C4-2B (cell line): ENCODE measurements at regions not wholly inside any gene's neighbourhood (a gene's known extent, or its start where the extent isn't known, plus 50 kb on each side); places are given as distances from the start of the nearest gene placed in this dataset.

Experiments
- H3K27ac ChIP-seq: fragments of 450-650 bp; 2 replicates; pipeline ENCODE4 v1.5.1; 2017
- ZFX ChIP-seq: fragments of 450-650 bp; IDR thresholded peaks from 2 replicates; pipeline ENCODE4 v1.6.1; 2017
- TF ChIP-seq, protein P1 (sequence below): fragments of 450-650 bp; conservative IDR thresholded peaks from 2 replicates; pipeline ENCODE4 v1.5.1; 2017; ENCODE audit warnings: mild to moderate bottlenecking

- TF ChIP-seq, protein P1, sequence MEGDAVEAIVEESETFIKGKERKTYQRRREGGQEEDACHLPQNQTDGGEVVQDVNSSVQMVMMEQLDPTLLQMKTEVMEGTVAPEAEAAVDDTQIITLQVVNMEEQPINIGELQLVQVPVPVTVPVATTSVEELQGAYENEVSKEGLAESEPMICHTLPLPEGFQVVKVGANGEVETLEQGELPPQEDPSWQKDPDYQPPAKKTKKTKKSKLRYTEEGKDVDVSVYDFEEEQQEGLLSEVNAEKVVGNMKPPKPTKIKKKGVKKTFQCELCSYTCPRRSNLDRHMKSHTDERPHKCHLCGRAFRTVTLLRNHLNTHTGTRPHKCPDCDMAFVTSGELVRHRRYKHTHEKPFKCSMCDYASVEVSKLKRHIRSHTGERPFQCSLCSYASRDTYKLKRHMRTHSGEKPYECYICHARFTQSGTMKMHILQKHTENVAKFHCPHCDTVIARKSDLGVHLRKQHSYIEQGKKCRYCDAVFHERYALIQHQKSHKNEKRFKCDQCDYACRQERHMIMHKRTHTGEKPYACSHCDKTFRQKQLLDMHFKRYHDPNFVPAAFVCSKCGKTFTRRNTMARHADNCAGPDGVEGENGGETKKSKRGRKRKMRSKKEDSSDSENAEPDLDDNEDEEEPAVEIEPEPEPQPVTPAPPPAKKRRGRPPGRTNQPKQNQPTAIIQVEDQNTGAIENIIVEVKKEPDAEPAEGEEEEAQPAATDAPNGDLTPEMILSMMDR = no peak
- no peak for TF ChIP-seq ZFX
- no peak overlapping the region for H3K27ac ChIP-seq
Measured at GRCh38 chrX:44731160-44731559, 112.7 kb upstream of the DUSP21 start.

DNA sequence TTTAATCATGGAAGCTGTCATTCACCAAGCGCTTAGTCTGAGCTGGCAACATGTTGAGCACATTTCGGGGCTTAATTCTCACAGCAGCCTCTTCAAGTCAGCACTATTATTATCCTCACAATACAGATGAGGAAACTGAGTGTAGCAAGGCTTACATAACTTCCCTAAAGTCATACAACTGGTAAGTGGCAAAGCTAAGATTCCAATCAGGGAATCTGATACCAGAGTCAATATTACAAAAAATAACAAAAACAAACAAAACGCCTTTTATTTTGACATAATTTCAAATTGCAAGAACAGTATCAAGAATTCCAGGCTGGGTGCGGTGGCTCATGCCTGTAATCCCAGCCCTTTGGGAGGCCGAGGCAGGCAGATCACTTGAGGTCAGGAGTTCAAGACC is 120.4 kb upstream of the DUSP21 start:
- no peak for TF ChIP-seq ZFX
- TF ChIP-seq, protein P1 = no peak
- H3K27ac ChIP-seq = no peak overlapping the region

GRCh38 chrX:44708470-44708869 is 135.4 kb upstream of the DUSP21 start:
- TF ChIP-seq, protein P1 = no peak
- TF ChIP-seq ZFX = no peak
- no peak overlapping the region for H3K27ac ChIP-seq

DNA sequence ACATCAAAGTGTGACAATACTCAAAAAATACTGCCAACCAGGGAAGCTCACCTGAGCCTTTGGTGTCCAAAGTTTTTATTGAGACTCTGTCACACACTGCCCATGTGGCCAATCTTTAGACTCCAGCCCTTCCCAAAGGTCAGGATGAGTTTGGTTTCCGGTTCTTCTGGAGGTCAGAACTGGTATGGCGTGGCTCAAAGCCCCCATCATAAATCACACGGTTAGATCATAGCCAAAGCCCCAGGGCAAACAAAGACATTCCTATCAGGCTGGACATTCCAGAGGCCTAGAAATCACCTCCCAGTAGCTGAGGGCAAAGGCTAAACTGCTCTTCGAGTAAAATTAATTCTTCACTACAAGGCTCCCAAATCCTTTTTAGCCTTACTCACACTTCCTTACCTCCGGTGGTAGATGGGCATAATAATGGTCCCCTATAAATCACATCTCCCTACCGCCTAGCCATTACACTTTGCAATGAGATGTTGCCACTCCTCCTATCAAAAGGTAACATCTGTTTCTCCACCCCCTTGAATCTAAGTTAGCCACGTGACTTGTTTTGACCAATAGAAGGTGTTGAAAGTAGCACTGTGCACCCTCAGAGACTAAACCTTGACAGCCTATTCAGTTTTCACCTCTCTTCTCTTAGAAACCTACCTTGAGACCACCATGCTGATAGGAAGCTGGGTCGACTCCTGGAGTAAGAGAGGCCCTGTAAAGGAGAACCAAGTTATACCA is 137.8 kb upstream of the DUSP21 start:
- TF ChIP-seq ZFX = no peak
- TF ChIP-seq, protein P1 = no peak
- no peak overlapping the region for H3K27ac ChIP-seq

DNA sequence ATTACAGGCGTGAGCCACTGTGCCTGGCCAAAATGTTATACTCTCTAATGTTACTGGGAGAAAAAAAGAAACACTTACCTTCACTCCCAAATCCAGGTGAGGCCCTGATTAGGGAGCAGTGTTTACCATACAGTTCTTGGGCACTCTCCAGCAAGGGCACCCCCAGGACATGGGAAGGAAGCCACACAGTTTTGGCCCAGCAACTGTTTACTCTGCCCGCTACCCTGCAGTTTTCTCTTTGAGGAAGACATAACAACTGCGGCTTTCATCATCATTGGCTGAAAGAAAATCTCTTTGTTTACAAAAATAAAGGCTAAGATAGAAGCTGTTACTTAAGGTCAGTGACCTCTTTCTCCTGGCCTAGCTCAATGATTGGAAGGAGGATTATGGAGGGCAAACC is 145.5 kb upstream of the DUSP21 start:
- peak overlapping the region; percentile 88 for H3K27ac ChIP-seq
- TF ChIP-seq, protein P1 = no peak

- H3K27ac ChIP-seq = no peak overlapping the region
- TF ChIP-seq, protein P1 = no peak
- no peak for TF ChIP-seq ZFX
Measured at GRCh38 chrX:44693255-44693654, 150.6 kb upstream of the DUSP21 start.

DNA sequence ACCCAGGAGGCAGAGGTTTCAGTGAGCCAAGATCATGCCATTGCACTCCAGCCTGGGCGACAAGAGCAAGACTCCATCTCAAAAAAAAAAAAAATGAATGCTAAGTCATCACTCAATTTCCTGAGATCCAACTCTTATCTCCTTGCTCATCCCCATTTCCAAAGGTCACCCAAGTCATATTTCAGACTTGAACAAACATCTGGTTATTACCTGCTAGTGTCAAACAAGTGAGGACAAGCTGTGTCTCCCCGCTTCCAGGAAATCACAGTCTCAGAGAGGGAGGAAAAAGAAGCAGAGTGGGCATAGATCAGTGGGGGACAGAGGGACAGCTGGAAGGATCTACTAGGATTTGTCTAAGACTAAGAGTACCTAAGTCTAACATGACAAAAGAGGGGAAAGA is 147.5 kb upstream of the FUNDC1 start:
- TF ChIP-seq ZFX = no peak
- TF ChIP-seq, protein P1 = no peak
- H3K27ac ChIP-seq = peak overlapping the region; percentile 71
